ENCODE measurements at regions not wholly inside any gene's neighbourhood (a gene's known extent, or its start where the extent isn't known, plus 50 kb on each side); places are given as distances from the start of the nearest gene placed in this dataset.

GRCh38 chr7:94060752-94061151 lies 56.6 kb upstream of the BET1 start:
- Histone ChIP-seq H3K36me3 (no peaks in the 10 kb centered on the region), H3K27me3 (peaks cover 0 to 4% of the 10 kb centered on the region in 2 donors), H3K4me1 (no peaks in the 10 kb centered on the region), H3K9me3 (no peaks in the 10 kb centered on the region), H3K4me3 (no peak overlapping the region), H3K27ac (no peak overlapping the region)
- no peak for DNase-seq (ENCODE audit: low spot score in 2 of 2)
- TF ChIP-seq POLR2AphosphoS5 (IDR thresholded peaks at IDR 0.05) (no peak), POLR2A (IDR thresholded peaks at IDR 0.05) (no peak), CTCF (IDR thresholded peaks at IDR 0.05) (no peak)
- intact Hi-C loops (cut with DNase I; ENCODE audit: low total_unique reads): loop anchor here (5.0 kb wide), 1 partner anchor 1082 kb away; no protein-coding TSS in a partner anchor

DNA sequence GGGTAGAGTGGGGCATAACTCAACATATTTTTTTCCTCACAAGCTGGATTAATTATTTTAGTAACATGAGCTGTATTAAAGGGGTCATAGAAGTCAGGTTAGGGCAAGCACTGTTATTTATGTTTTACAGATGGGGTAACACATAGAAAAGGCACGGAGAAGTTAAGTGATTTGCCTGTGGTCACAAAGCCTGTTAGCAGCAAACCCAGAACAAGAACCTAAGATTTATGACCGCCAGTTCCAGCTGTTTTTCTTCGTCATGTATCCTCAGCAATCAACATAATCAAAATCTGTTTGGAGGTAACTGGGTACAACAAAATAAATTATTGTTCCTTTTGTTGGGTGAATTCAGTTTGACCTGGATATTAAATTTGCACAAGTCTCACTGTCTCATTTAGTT lies 57.2 kb upstream of the BET1 start:
- TF ChIP-seq POLR2AphosphoS5 (IDR thresholded peaks at IDR 0.05) (no peak), CTCF (IDR thresholded peaks at IDR 0.05) (no peak), POLR2A (IDR thresholded peaks at IDR 0.05) (no peak)
- no peak overlapping the region for H3K27ac ChIP-seq
- no peak for DNase-seq (ENCODE audit: low spot score in 2 of 2)
- peaks cover 0 to 4% of the 10 kb centered on the region in 2 donors for H3K27me3 ChIP-seq
- no peaks in the 10 kb centered on the region for H3K4me1 ChIP-seq
- intact Hi-C loops (cut with DNase I; ENCODE audit: low total_unique reads): loop anchor here (5.0 kb wide), 1 partner anchor 1081 kb away; no protein-coding TSS in a partner anchor
- no peak overlapping the region for H3K4me3 ChIP-seq
- no peaks in the 10 kb centered on the region for H3K36me3 ChIP-seq
- H3K9me3 ChIP-seq: no peaks in the 10 kb centered on the region

DNA sequence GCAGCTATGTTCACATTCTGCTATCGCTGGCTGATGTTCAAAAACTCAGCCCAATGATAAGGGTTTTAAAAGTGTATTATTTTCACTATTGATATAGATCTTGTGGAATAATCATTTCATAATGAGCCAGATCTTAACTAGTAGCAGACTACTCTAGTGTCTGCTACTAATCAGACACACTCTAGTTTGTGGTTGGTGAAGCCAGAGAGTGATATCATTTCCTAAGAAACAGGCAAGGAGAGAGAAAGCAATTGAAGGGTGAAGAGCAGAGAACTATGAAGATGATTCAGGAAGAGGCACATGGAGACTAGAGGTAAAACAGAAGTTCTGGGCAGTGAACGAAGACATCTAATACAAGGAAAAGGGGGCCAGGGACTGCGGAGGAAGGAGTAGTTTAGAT lies 58.2 kb upstream of the BET1 start:
- H3K36me3 ChIP-seq: no peaks in the 10 kb centered on the region
- DNase-seq (ENCODE audit: low spot score in 2 of 2): no peak
- no peak for TF ChIP-seq POLR2AphosphoS5 (IDR thresholded peaks at IDR 0.05)
- TF ChIP-seq CTCF (IDR thresholded peaks at IDR 0.05): no peak
- TF ChIP-seq POLR2A (IDR thresholded peaks at IDR 0.05): no peak
- no peaks in the 10 kb centered on the region for H3K9me3 ChIP-seq
- H3K4me1 ChIP-seq: no peaks in the 10 kb centered on the region
- no peak overlapping the region for H3K4me3 ChIP-seq
- no peak overlapping the region for H3K27ac ChIP-seq
- peaks cover 0 to 4% of the 10 kb centered on the region in 2 donors for H3K27me3 ChIP-seq
- intact Hi-C loops (cut with DNase I; ENCODE audit: low total_unique reads): loop anchor here (5.0 kb wide), 1 partner anchor 1080 kb away; no protein-coding TSS in a partner anchor

GRCh38 chr7:94064541-94065191 lies 60.5 kb upstream of the BET1 start:
- Histone ChIP-seq H3K36me3 (no peaks in the 10 kb centered on the region), H3K27ac (no peak overlapping the region), H3K4me1 (no peaks in the 10 kb centered on the region), H3K9me3 (no peaks in the 10 kb centered on the region), H3K4me3 (no peak overlapping the region), H3K27me3 (peaks cover 0 to 4% of the 10 kb centered on the region in 2 donors)
- intact Hi-C loops (cut with DNase I; ENCODE audit: low total_unique reads): loop anchor here (5.0 kb wide), 1 partner anchor 1078 kb away; no protein-coding TSS in a partner anchor
- TF ChIP-seq POLR2AphosphoS5 (IDR thresholded peaks at IDR 0.05) (no peak), CTCF (IDR thresholded peaks at IDR 0.05) (no peak), POLR2A (IDR thresholded peaks at IDR 0.05) (no peak)
- DNase-seq (ENCODE audit: low spot score in 2 of 2): no peak

- TF ChIP-seq POLR2AphosphoS5 (IDR thresholded peaks at IDR 0.05) (no peak), CTCF (IDR thresholded peaks at IDR 0.05) (no peak), POLR2A (IDR thresholded peaks at IDR 0.05) (no peak)
- intact Hi-C loops (cut with DNase I; ENCODE audit: low total_unique reads): no loop called here
- H3K27me3 ChIP-seq: peaks cover 0 to 4% of the 10 kb centered on the region in 2 donors
- no peak overlapping the region for H3K4me3 ChIP-seq
- no peak for DNase-seq (ENCODE audit: low spot score in 2 of 2)
- no peaks in the 10 kb centered on the region for H3K36me3 ChIP-seq
- H3K27ac ChIP-seq: no peak overlapping the region
- no peaks in the 10 kb centered on the region for H3K9me3 ChIP-seq
- H3K4me1 ChIP-seq: no peaks in the 10 kb centered on the region
Measured at GRCh38 chr7:94067047-94067446, 62.9 kb upstream of the BET1 start.

Measured in breast epithelium (tissue), 4 donors.